HEK293T (cell line): ENCODE measurements at regions not wholly inside any gene's neighbourhood (a gene's known extent, or its start where the extent isn't known, plus 50 kb on each side); places are given as distances from the start of the nearest gene placed in this dataset.
A peak's percentile ranks its signal among the peaks of the same experiment; 100 is the strongest.
"Not testable (repeated sequence)": the region's sequence is repeated elsewhere in the genome, so short reads cannot be mapped to it uniquely, and the experiment has no call there.

Experiments
- CTCF ChIA-PET: fragments of 350-600 bp; formaldehyde crosslinking; extraction: SDS; loops from one replicate; lab custom pipeline; 2021; ENCODE audit warnings: antibody characterized with exemption, inconsistent platforms; lab: Yijun Ruan, JAX
- POLR2A ChIA-PET: fragments of 350-600 bp; formaldehyde crosslinking; extraction: SDS; loops from one replicate; lab custom pipeline; 2020; ENCODE audit warnings: antibody characterized with exemption, inconsistent platforms; lab: Yijun Ruan, JAX
- DNase-seq: peaks from one replicate; pipeline ENCODE4 v3.0.0; 2012; ENCODE audit warnings: mixed read lengths; ENCODE audit errors: extremely low spot score
- ARNT ChIP-seq: fragments of 450-650 bp; IDR thresholded peaks from 2 replicates; pipeline ENCODE4 v1.6.1; 2017; ENCODE audit warnings: mild to moderate bottlenecking
- BHLHE40 ChIP-seq: fragments of 450-650 bp; IDR thresholded peaks from 2 replicates; pipeline ENCODE4 v1.6.1; 2016; ENCODE audit warnings: mild to moderate bottlenecking, moderate library complexity, borderline replicate concordance
- CTBP1 ChIP-seq: fragments of 450-650 bp; IDR thresholded peaks from 2 replicates; pipeline ENCODE4 v1.6.1; 2016; ENCODE audit warnings: borderline replicate concordance
- ELF4 ChIP-seq: fragments of 450-650 bp; IDR thresholded peaks from 2 replicates; pipeline ENCODE4 v1.6.1; 2017; ENCODE audit warnings: antibody characterized with exemption
- FOXA1 ChIP-seq: fragments of 450-650 bp; IDR thresholded peaks from 2 replicates; pipeline ENCODE4 v1.6.1; 2016; ENCODE audit warnings: mild to moderate bottlenecking
- FOXK2 ChIP-seq: fragments of 450-650 bp; IDR thresholded peaks from 2 replicates; pipeline ENCODE4 v1.6.1; 2016; ENCODE audit warnings: mild to moderate bottlenecking
- FOXM1 ChIP-seq: fragments of 450-650 bp; IDR thresholded peaks from 2 replicates; pipeline ENCODE4 v1.6.1; 2017; ENCODE audit warnings: mild to moderate bottlenecking, borderline replicate concordance
- HDGF ChIP-seq: fragments of 450-650 bp; IDR thresholded peaks from 2 replicates; pipeline ENCODE4 v1.6.1; 2017; ENCODE audit warnings: antibody characterized with exemption, borderline replicate concordance
- L3MBTL2 ChIP-seq: fragments of 450-650 bp; conservative IDR thresholded peaks from 2 replicates; pipeline ENCODE4 v1.6.1; 2016; ENCODE audit warnings: mild to moderate bottlenecking
- LEF1 ChIP-seq: fragments of 450-650 bp; IDR thresholded peaks from 2 replicates; pipeline ENCODE4 v1.6.1; 2017; ENCODE audit warnings: mild to moderate bottlenecking, borderline replicate concordance
- NFRKB ChIP-seq: fragments of 450-650 bp; IDR thresholded peaks from 2 replicates; pipeline ENCODE4 v1.6.1; 2016; ENCODE audit warnings: mild to moderate bottlenecking, moderate library complexity
- SP1 ChIP-seq: fragments of 450-650 bp; IDR thresholded peaks from 2 replicates; pipeline ENCODE4 v1.6.1; 2017
- SUZ12 ChIP-seq: fragments of 450-650 bp; IDR thresholded peaks from 2 replicates; pipeline ENCODE4 v1.6.1; 2016; ENCODE audit warnings: mild to moderate bottlenecking
- TARDBP ChIP-seq: fragments of 450-650 bp; IDR thresholded peaks from 2 replicates; pipeline ENCODE4 v1.6.1; 2016
- ZNF384 ChIP-seq: fragments of 450-650 bp; IDR thresholded peaks from 2 replicates; pipeline ENCODE4 v1.6.1; 2016
- TF ChIP-seq, protein P1 (sequence below): fragments of 450-650 bp; IDR thresholded peaks from 2 replicates; pipeline ENCODE4 v1.6.1; 2016

DNA sequence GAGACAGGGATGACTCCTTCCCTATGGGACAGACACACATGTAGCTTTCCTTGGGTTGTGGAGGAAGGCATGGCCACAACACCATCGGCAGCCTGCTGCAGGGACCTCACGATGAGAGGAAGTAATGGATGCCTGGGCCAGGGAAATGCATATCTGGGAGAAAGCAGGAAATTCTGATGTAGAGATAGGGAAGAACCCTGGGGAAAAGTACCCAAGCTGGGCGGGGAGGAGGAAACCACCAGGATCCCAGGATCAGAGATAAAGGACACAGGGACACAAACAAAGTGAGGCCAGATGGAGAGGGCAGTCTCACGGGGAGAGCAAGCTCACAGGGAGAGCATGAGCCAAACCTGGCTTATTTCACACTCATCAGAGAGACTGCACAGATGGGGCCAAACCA lies 294.7 kb upstream of the TEKT4 start:
- DNase-seq, CTCF ChIA-PET, POLR2A ChIA-PET: not testable (repeated sequence)

DNA sequence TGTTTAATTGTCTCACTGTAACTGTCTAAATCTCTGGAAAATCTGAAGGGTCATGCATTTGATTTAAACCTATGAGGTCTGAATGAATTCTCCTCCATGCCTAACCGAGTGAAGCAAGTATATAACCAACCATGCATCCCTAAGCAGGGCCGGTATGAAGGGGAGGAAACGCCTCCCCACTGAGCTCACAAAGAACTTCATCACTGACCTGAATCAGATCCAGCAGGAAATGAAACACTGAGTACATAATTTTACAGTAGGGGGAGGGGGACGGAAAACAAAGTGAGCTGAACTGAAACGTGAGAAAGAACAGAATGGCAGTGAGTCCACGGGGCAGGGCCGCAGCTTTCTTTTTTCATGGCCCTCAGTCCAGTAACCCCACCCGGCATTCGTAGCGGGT lies 294.1 kb upstream of the TEKT4 start:
- POLR2A ChIA-PET, DNase-seq, CTCF ChIA-PET: not testable (repeated sequence)

DNA sequence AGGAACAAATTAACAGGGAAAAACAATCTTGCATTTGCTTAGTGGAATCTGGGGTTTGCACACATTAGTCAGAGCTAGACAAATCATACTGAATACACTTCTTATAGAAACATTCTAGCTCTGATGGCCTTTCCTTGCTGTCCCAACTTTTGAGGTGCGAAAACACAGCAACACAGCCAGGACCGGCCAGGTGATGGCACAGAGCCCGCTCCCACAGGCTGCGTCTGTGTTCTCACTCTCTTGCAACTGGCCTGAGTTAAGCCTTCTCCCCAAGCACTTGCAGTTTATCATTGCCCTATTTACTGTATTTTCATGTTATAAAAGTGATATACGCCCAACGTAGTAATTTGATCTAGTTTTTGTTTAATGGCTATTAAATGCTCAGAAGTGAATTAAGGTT lies 292.0 kb upstream of the TEKT4 start:
- POLR2A ChIA-PET = not testable (repeated sequence)

DNA sequence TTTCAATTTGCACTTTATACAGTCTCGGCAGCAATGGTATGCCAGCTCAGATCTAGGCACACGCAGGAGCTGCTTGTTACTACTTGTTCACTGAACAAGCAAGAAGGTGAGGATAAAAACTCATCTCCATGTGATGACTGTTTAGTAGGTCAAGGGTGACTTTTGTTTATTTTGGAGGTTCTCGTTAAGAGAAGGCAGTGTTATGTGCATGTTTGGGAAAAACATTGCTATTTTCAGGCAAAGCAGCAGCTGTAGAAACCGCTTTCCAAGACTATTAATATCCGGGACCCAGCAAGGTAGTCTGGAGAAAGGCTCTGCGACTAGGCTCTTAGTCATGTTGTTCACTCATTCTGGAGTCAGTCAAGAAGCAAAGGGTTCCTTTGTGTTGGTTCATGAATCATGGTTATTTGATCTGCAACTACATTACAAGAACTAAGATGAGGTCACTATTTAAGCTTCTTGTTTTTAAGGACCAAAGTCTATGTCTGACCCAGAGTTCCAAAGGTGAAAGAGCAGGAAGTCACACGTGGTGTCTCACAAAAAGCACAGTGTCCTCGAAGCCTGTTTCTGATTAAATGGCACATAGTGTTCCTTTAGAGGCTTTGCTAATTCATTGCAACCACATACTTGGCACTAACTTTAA lies 288.0 kb upstream of the TEKT4 start:
- CTCF ChIA-PET, POLR2A ChIA-PET, DNase-seq: not testable (repeated sequence)

More for the DNA sequence above, 292.0 kb upstream of the TEKT4 start:
- DNase-seq, CTCF ChIA-PET: not testable (repeated sequence)

DNA sequence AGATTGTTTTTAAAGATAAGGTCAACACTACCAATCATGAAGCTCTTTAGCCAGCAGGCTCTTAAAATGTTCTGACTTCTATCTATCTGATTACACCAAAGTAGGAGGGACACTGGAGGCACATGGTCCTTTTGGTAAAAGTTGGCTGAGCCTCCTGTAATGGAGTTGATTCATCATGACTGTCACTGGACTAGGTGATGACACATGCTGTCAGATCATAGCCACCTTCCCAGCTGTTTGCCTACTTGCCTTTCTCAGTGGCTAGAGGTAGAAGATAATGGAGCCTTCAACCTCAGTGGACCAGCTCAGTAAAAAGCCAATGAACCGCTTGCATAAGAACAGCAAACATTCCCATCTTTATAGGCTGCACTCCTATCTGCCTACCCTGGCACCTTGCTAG lies 286.7 kb upstream of the TEKT4 start:
- CTCF ChIA-PET, POLR2A ChIA-PET, DNase-seq: not testable (repeated sequence)

DNA sequence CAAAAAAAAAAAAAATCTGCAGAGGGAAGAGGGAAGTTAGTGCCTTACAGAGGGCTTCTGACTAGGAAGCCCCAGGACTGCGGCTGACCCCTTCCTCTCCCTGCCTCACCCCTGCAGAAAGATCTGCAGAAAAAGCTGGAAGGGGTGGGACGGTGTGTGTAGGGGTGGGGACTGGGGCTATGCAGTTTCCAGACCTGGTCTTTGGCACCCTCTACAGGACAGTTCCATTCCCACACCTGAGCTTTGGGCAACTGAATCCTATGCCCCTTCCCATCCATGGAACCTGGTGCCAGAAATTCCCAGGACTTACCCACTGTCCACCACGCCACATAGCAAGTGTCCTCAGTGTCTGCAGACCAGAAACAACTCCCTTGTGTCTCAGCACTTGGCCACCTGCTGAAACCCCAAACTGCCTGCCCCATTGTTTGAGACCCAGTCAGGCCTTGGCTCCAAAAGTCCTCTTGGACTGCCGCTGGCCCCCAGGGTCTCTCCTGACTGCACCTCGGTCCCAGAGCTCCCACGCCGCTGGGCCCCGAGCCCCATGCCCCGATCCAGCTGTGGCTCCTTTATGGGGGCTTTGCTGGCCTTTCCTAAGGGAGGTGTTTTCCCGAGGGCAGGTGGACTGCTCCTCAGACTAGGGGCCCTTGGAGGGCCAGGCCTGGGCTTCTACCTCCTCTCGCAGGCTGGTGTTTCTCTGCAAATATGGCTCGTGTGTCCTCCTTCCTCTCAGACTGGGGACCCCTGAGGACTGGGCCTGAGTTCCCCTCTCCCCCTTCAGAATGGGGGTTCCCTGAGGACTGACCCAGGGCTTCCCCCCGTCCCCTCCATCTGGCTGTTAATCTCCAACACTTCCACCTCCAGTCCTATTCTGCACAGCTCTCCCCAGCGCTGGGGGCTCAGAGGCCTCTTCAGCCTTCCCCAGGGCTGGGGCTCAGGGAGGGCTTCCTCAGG lies 284.9 kb upstream of the TEKT4 start:
- CTCF ChIA-PET, POLR2A ChIA-PET: not testable (repeated sequence)
- peak; percentile 53 for DNase-seq

DNA sequence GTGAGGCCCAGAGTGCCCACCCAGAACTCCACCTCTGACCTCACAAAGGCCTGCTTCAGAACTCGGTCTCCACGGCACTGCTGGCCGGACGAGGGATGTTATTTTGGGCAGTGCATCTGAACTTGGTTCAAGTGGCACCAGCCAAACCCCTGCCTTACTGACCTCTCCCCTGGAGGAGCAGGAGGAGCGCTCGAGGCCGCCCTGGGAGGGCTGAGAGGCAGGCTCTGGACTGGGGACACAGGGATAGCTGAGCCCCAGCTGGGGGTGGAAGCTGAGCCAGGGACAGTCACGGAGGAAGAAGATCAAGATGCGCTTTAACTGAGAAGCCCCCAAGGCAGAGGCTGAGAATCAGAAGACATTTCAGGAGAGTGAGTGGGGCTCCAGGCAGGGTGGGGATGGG lies 284.2 kb upstream of the TEKT4 start:
- POLR2A ChIA-PET, CTCF ChIA-PET, DNase-seq: not testable (repeated sequence)

DNA sequence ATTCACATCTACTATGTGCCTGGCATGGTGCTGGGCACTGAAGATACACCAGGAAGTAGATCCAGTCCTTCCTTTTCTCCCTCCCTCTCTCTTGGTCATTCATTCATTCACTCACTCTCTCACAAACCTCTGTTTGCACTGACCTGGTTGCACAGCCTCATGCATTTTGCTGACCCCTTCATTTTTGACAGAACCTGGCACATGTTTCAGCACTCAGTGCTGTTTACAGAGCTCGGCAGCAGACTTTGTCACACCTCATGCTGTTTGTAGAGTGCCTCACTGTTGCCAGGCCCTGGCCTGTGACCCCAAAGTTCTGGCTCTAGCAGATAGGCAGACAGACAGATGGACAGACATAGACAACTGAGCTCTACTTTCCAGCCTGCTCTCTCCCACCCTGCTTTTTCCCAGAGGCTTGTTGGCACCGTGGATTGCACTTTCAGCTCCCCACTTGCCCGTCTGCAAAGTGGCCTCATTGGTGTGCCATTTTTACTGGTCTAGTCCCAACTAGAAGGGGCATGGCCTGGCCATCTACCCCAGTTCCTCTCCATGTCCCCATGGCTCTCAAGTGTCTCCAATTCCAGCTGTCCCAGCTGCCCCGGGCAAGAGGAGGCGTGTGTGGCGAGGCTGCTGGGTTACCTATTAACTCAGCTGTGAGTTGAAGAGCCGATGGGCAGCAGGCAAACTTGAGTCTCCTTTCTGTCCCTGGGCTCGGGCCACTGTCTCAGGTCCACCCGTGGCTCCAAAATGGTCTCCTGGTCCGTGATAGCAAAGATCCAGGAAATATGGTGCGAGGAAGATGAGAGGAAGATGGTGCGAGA lies 277.0 kb upstream of the TEKT4 start:
- POLR2A ChIA-PET, DNase-seq, CTCF ChIA-PET: not testable (repeated sequence)

DNA sequence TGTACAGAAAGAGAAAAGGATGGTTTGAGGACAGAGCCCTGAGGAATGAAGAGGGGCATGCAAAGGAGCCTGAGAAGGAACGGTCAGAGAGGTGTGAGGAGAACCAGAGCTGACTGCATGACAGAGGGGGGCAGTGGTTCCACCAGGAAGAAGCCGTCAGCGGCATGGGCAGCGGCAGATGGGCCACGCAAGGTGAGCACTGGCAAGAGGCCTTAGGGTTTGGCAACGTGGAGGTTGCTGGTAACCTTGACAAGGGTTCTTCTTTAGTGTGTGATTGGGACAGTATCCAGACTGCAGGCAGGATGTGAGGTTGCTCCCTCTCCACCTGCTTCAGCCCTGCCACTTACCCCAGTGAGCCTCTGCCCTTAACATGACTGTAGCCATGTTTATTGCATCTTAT lies 275.3 kb upstream of the TEKT4 start:
- DNase-seq, POLR2A ChIA-PET, CTCF ChIA-PET: not testable (repeated sequence)

DNA sequence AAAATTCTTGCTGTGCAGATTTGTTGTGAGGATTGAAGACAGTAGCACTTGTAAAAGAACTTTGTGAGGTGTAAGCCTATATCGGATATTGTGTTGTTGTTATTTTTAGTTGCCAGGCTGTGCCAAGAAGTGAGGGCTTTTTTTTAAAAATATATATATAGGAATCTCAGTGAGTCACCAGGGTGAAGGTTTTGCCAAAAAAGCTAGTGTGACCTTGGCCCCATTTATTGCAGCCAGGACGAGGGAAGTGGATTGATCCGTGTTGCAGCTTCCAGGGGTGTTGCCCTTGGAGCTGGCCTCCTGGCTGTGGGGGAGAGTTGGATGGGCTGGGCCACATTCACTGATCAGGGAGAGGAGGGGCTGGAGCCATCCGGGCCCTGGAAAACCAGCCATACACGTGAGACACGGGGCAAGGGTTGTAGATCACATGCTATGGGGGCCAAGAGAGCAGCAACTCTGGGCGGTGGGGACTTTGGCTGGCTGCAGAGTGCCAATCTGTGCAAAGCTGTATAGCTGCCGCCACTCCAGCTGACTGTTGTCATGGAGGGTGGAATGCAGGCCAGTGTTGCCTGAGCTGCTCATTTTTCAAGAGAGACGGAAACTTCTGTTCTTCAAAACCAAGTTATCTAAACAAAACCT lies 273.0 kb upstream of the TEKT4 start:
- DNase-seq, POLR2A ChIA-PET, CTCF ChIA-PET: not testable (repeated sequence)

DNA sequence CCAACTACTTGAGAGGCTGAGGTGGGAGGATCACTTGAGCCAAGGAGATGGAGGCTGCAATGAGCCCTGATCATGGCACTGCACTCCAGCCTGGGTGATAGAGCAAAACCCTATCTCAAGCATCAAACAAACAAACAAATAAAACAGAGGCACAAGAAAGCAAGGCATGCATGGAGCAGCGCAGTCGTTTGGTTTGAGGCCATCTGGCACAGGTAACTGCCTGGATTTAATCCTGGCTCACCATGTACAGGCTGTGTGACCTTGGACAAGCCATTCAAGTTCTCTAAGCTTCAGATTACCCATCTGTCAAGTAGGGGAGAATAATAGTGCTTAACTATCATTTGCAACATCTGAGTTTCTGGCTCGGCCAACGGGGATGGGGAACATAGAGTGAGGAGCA lies 270.3 kb upstream of the TEKT4 start:
- DNase-seq, POLR2A ChIA-PET, CTCF ChIA-PET: not testable (repeated sequence)

DNA sequence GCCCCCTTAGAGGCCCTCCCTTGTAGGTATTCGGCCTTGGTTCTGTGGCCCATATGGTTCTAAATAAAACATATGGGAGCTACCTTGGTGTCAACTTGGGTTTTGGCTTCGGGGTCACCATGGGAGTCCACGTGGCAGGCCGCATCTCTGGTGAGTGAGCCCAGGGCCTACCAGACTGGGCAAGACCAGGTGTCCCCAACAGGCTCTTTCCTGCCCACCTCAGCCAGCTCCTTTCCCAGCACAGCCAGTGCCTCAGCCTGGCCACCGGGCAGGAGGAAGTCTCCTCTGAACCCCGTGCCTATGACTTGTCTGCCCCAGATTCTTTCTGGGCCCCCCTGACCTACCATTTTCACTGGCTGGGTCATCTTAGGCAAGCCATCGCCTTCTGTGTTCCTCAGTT lies 268.8 kb upstream of the TEKT4 start:
- ChIA-PET CTCF (no interaction called here), POLR2A (no interaction called here)
- no peak for TF ChIP-seq BHLHE40
- no peak for TF ChIP-seq FOXA1
- TF ChIP-seq L3MBTL2 = no peak
- no peak for TF ChIP-seq TARDBP
- no peak for TF ChIP-seq ZNF384
- TF ChIP-seq CTBP1 = no peak
- no peak for TF ChIP-seq SUZ12
- no peak for TF ChIP-seq HDGF
- no peak for TF ChIP-seq SP1
- no peak for TF ChIP-seq FOXM1
- TF ChIP-seq LEF1 = no peak
- TF ChIP-seq FOXK2 = no peak
- TF ChIP-seq NFRKB = no peak
- TF ChIP-seq, protein P1, sequence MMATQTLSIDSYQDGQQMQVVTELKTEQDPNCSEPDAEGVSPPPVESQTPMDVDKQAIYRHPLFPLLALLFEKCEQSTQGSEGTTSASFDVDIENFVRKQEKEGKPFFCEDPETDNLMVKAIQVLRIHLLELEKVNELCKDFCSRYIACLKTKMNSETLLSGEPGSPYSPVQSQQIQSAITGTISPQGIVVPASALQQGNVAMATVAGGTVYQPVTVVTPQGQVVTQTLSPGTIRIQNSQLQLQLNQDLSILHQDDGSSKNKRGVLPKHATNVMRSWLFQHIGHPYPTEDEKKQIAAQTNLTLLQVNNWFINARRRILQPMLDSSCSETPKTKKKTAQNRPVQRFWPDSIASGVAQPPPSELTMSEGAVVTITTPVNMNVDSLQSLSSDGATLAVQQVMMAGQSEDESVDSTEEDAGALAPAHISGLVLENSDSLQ = no peak
- no peak for TF ChIP-seq ELF4
- TF ChIP-seq ARNT = no peak
- DNase-seq = no peak
